ENCODE measurements at regions not wholly inside any gene's neighbourhood (a gene's known extent, or its start where the extent isn't known, plus 50 kb on each side); places are given as distances from the start of the nearest gene placed in this dataset.

- DNase-seq (ENCODE audit: low spot score), result no peak
These were observed 87.2 kb downstream of the CTAGE1 start for GRCh38 chr18:22330508-22330907.

GRCh38 chr18:22325396-22325795 is 92.3 kb downstream of the CTAGE1 start:
- no peak for DNase-seq (ENCODE audit: low spot score)

GRCh38 chr18:22324191-22325131 is 93.3 kb downstream of the CTAGE1 start:
- DNase-seq (ENCODE audit: low spot score), result peak; percentile 29

GRCh38 chr18:22322243-22322691 is 95.4 kb downstream of the CTAGE1 start:
- no peak for DNase-seq (ENCODE audit: low spot score)

- DNase-seq (ENCODE audit: low spot score), result no peak
These were observed 96.9 kb downstream of the CTAGE1 start for GRCh38 chr18:22320771-22321170.

GRCh38 chr18:22320155-22320554 is 97.6 kb downstream of the CTAGE1 start:
- DNase-seq (ENCODE audit: low spot score), result no peak

GRCh38 chr18:22318745-22319407 is 98.8 kb downstream of the CTAGE1 start:
- peak; percentile 7 for DNase-seq (ENCODE audit: low spot score)

GRCh38 chr18:22314420-22314819 is 103.3 kb downstream of the CTAGE1 start:
- DNase-seq (ENCODE audit: low spot score), result peak; percentile 29

- DNase-seq (ENCODE audit: low spot score), result no peak
These were observed 103.7 kb downstream of the CTAGE1 start for GRCh38 chr18:22314001-22314400.

GRCh38 chr18:22311301-22311700 is 106.4 kb downstream of the CTAGE1 start:
- no peak for DNase-seq (ENCODE audit: low spot score)

GRCh38 chr18:22309191-22309590 is 108.5 kb downstream of the CTAGE1 start:
- peak; percentile 14 for DNase-seq (ENCODE audit: low spot score)

GRCh38 chr18:22307528-22307927 is 110.2 kb downstream of the CTAGE1 start:
- DNase-seq (ENCODE audit: low spot score), result no peak

GRCh38 chr18:22303927-22304326 is 113.8 kb downstream of the CTAGE1 start:
- DNase-seq (ENCODE audit: low spot score), result no peak

- no peak for DNase-seq (ENCODE audit: low spot score)
These were observed 115.6 kb downstream of the CTAGE1 start for GRCh38 chr18:22302144-22302543.

- peak; percentile 25 for DNase-seq (ENCODE audit: low spot score)
These were observed 116.8 kb downstream of the CTAGE1 start for GRCh38 chr18:22300665-22301636.

GRCh38 chr18:22297008-22297407 is 120.7 kb downstream of the CTAGE1 start:
- no peak for DNase-seq (ENCODE audit: low spot score)

- no peak for DNase-seq (ENCODE audit: low spot score)
These were observed 121.4 kb downstream of the CTAGE1 start for GRCh38 chr18:22296304-22296703.

GRCh38 chr18:22293417-22293816 is 124.0 kb downstream of the GATA6 start:
- DNase-seq (ENCODE audit: low spot score), result no peak

- DNase-seq (ENCODE audit: low spot score), result no peak
These were observed 120.6 kb downstream of the GATA6 start for GRCh38 chr18:22290004-22290403.

GRCh38 chr18:22286585-22286984 is 117.2 kb downstream of the GATA6 start:
- peak; percentile 9 for DNase-seq (ENCODE audit: low spot score)

- DNase-seq (ENCODE audit: low spot score), result no peak
These were observed 116.2 kb downstream of the GATA6 start for GRCh38 chr18:22285361-22286140.

Measured in kidney tubule cell (primary cell).